WERI-Rb-1 (cell line): ENCODE measurements at regions not wholly inside any gene's neighbourhood (a gene's known extent, or its start where the extent isn't known, plus 50 kb on each side); places are given as distances from the start of the nearest gene placed in this dataset.

ENCODE experiments used
- DNase-seq: peaks from one replicate; pipeline ENCODE4 v3.0.0-alpha.2; 2020
- H3K27ac ChIP-seq: fragments of 250-450 bp; sonication (Bioruptor Pico); 2 replicates; pipeline ENCODE4 v1.5.1; 2020; ENCODE audit warnings: mild to moderate bottlenecking, moderate library complexity
- H3K27me3 ChIP-seq: fragments of 250-450 bp; sonication (Bioruptor Pico); 2 replicates; pipeline ENCODE4 v1.5.1; 2021; ENCODE audit warnings: mild to moderate bottlenecking, low read depth, moderate library complexity; ENCODE audit not compliant: insufficient read depth, severe bottlenecking
- H3K36me3 ChIP-seq: fragments of 250-450 bp; sonication (Bioruptor Pico); 2 replicates; pipeline ENCODE4 v1.5.1; 2020; ENCODE audit warnings: mild to moderate bottlenecking, moderate library complexity
- H3K4me3 ChIP-seq: 2 replicates; pipeline ENCODE4 v1.5.1; 2011; ENCODE audit warnings: low read depth, mild to moderate bottlenecking, control low read depth, low read length
- H3K9me3 ChIP-seq: fragments of 250-450 bp; sonication (Bioruptor Pico); 2 replicates; pipeline ENCODE4 v1.5.1; 2021; ENCODE audit warnings: mild to moderate bottlenecking, moderate library complexity; ENCODE audit not compliant: severe bottlenecking
- TF ChIP-seq, protein P1 (sequence below): IDR thresholded peaks from 2 replicates; pipeline ENCODE4 v1.5.1; 2011; ENCODE audit warnings: low read depth, mild to moderate bottlenecking, control low read depth, inconsistent platforms, low read length

DNA sequence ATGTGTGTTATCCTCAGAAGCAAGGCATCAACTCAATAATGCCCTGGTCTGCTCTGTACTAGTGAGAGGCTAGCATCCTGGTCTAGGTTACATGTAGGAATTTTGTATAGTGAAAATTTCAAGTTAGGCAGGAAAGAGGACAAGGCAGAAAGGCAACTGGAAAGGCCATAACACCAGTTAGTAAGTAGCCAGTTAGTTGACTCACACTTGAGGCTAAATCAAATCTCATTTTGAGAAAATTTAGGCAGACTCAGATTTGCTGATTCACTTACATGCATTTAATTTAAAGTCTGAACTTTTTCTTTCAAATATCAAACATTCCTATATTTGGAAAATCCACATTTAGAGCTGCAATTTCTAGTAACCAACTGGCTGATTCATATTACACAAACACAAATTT lies 184.5 kb upstream of the TCF21 start:
- Histone ChIP-seq H3K36me3 (no peaks in the 10 kb centered on the region), H3K4me3 (no peak overlapping the region), H3K27me3 (peaks cover 12% of the 10 kb centered on the region), H3K9me3 (no peaks in the 10 kb centered on the region), H3K27ac (no peak overlapping the region)
- TF ChIP-seq, protein P1, sequence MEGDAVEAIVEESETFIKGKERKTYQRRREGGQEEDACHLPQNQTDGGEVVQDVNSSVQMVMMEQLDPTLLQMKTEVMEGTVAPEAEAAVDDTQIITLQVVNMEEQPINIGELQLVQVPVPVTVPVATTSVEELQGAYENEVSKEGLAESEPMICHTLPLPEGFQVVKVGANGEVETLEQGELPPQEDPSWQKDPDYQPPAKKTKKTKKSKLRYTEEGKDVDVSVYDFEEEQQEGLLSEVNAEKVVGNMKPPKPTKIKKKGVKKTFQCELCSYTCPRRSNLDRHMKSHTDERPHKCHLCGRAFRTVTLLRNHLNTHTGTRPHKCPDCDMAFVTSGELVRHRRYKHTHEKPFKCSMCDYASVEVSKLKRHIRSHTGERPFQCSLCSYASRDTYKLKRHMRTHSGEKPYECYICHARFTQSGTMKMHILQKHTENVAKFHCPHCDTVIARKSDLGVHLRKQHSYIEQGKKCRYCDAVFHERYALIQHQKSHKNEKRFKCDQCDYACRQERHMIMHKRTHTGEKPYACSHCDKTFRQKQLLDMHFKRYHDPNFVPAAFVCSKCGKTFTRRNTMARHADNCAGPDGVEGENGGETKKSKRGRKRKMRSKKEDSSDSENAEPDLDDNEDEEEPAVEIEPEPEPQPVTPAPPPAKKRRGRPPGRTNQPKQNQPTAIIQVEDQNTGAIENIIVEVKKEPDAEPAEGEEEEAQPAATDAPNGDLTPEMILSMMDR, result no peak
- no peak for DNase-seq

DNA sequence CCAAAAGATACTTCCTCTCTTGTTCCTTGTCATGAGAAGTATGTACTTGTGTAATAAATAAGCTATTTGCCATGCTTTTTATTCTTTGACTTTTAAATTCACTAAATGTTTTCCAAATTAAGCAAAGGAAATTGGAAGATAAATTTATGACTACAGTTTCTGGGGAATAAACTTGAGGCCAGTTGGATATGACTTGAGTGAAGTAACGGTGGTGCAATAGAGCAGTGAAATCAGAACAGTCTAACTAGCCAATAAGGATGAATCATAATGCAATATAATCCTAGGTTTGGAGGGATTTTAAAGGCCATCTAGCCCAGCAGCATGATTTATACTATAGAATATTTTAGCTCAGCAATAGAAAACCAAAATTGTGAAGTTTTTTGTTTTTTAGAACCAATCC lies 183.8 kb upstream of the TCF21 start:
- peaks cover 9% of the 10 kb centered on the region for H3K27me3 ChIP-seq
- no peak overlapping the region for H3K27ac ChIP-seq
- TF ChIP-seq, protein P1, result no peak
- no peak overlapping the region for H3K4me3 ChIP-seq
- no peaks in the 10 kb centered on the region for H3K36me3 ChIP-seq
- DNase-seq, result no peak
- no peaks in the 10 kb centered on the region for H3K9me3 ChIP-seq

DNA sequence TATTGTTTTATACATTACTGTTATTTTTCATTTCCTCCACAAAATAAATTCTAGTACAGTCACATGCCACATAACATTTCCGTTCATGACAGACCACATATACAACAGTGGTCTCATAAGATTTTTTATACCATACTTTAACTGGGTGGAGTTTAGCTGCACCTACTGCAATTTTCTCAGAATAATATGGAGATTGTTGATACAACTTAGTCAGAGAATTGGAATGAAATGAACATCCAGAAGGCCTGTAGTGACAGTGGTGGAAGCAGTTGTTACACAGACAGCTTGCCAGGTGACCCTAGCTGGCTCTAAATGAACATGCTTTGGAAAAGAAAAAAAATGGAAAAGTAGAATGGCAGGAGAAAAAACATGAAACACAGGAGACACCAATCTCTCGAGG lies 183.2 kb upstream of the TCF21 start:
- TF ChIP-seq, protein P1, result no peak
- DNase-seq, result no peak
- H3K27me3 ChIP-seq, result peaks cover 11% of the 10 kb centered on the region
- H3K4me3 ChIP-seq, result no peak overlapping the region
- no peaks in the 10 kb centered on the region for H3K9me3 ChIP-seq
- no peak overlapping the region for H3K27ac ChIP-seq
- H3K36me3 ChIP-seq, result no peaks in the 10 kb centered on the region

DNA sequence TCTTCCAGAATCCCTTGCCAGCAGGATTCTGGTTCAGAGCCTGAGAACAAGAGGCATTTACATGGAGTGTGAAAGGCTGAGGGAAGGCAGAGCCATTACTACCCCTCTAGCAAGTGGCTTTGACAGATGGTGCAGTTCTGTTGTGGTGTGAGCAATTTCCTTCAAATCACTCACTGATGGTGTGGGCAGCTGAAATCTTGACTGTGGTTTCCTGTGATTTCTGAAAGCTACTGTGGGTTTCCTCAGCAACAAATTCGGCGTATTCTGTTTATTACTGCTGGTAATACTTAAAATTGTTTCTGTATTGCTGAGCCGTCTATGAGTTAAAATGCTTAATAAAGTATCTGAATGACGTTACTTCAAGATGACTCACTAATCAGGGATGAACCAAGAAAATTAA lies 181.5 kb upstream of the TCF21 start:
- Histone ChIP-seq H3K27me3 (peaks cover 10% of the 10 kb centered on the region), H3K4me3 (no peak overlapping the region), H3K9me3 (no peaks in the 10 kb centered on the region), H3K36me3 (no peaks in the 10 kb centered on the region), H3K27ac (no peak overlapping the region)
- DNase-seq, result no peak
- TF ChIP-seq, protein P1, result no peak

DNA sequence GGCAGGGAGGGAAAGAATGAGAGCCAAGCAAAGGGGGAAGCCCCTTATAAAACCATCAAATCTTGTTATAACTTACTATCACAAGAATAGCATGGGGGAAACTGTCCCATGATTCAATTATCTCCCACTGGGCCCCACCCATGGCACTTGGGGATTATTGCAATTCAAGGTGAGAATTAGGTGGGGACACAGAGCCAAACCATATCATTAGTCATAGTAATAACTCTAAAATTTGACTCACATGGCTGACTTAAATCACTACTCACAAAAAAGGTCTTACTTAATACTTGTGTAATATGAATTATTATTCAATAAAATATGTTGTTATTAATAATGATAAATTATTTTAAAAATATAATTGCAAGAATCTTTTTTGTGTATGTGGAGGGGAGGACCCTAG lies 178.1 kb upstream of the TCF21 start:
- Histone ChIP-seq H3K36me3 (no peaks in the 10 kb centered on the region), H3K4me3 (no peak overlapping the region), H3K27me3 (peaks cover 10% of the 10 kb centered on the region), H3K9me3 (no peaks in the 10 kb centered on the region), H3K27ac (no peak overlapping the region)
- TF ChIP-seq, protein P1, result no peak
- DNase-seq, result no peak

DNA sequence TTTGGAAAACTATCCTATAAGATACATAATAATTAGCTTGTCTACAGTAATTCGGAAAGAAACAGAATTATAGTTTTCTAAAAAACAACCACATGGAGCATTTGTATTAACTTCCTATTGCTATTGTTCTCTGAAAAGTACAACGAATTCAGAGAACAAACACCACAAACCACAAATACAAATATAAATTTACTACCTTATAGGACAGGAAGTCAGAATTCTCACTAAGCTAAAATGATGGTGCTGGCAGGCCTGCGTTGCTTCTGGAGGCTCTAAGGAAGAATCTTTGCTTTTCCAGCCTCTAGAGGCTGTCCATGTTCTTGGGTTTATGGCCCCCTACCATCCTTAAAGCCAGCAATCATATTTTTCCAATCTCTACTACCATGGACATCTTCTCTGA lies 173.6 kb upstream of the TCF21 start:
- TF ChIP-seq, protein P1, result no peak
- Histone ChIP-seq H3K36me3 (no peaks in the 10 kb centered on the region), H3K27ac (no peak overlapping the region), H3K4me3 (no peak overlapping the region), H3K27me3 (peaks cover 22% of the 10 kb centered on the region), H3K9me3 (no peaks in the 10 kb centered on the region)
- DNase-seq, result no peak
